Loucy (cell line): ENCODE measurements at regions not wholly inside any gene's neighbourhood (a gene's known extent, or its start where the extent isn't known, plus 50 kb on each side); places are given as distances from the start of the nearest gene placed in this dataset.

ENCODE experiments used
- EZH2phosphoT487 ChIP-seq: fragments of 200-600 bp; IDR thresholded peaks from 2 replicates; pipeline ENCODE4 v1.6.1; 2018; ENCODE audit warnings: antibody characterized with exemption, mild to moderate bottlenecking, moderate library complexity, borderline replicate concordance
- TF ChIP-seq, protein P1 (sequence below): fragments of 200-600 bp; sonication (generic); conservative IDR thresholded peaks from 2 replicates; pipeline ENCODE4 v1.5.1; 2014; ENCODE audit warnings: mild to moderate bottlenecking, antibody characterized with exemption, low read length

DNA sequence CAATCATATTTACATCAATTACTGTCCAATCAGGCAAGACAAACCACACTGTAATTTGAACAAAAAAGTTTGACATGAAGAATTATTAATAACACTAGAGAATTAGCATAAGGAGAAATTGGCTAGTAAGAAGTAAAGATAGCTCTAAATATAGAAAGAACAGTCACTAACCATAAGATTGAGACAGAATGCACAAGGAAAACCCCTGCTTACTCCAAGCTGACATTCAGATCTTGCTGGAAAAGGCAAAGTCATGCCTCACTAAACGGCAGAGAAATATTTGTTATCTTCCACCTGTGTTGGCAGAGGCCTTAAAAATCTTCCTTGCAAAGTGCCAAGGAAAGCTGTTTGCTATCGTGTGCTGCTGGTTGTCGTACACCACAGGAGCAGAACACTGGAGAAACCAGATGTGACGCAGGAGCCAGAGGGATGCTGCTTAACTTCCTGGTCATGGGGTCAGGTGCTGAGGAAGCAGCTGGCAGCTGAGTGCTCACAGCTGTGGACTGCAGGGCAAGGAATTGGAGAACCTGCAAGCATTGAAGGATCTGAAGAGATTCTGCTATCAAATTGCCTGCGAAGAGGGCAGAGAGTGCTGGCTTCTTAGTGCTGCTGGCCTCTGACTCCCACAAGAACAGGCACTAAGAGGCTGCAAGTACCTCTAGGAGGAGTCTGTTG, 1323.3 kb downstream of the LRFN5 start:
- TF ChIP-seq, protein P1, sequence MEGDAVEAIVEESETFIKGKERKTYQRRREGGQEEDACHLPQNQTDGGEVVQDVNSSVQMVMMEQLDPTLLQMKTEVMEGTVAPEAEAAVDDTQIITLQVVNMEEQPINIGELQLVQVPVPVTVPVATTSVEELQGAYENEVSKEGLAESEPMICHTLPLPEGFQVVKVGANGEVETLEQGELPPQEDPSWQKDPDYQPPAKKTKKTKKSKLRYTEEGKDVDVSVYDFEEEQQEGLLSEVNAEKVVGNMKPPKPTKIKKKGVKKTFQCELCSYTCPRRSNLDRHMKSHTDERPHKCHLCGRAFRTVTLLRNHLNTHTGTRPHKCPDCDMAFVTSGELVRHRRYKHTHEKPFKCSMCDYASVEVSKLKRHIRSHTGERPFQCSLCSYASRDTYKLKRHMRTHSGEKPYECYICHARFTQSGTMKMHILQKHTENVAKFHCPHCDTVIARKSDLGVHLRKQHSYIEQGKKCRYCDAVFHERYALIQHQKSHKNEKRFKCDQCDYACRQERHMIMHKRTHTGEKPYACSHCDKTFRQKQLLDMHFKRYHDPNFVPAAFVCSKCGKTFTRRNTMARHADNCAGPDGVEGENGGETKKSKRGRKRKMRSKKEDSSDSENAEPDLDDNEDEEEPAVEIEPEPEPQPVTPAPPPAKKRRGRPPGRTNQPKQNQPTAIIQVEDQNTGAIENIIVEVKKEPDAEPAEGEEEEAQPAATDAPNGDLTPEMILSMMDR, result no peak
- no peak for TF ChIP-seq EZH2phosphoT487
